ENCODE measurements at regions not wholly inside any gene's neighbourhood (a gene's known extent, or its start where the extent isn't known, plus 50 kb on each side); places are given as distances from the start of the nearest gene placed in this dataset.
"Not testable (repeated sequence)": the region's sequence is repeated elsewhere in the genome, so short reads cannot be mapped to it uniquely, and the experiment has no call there.

DNA sequence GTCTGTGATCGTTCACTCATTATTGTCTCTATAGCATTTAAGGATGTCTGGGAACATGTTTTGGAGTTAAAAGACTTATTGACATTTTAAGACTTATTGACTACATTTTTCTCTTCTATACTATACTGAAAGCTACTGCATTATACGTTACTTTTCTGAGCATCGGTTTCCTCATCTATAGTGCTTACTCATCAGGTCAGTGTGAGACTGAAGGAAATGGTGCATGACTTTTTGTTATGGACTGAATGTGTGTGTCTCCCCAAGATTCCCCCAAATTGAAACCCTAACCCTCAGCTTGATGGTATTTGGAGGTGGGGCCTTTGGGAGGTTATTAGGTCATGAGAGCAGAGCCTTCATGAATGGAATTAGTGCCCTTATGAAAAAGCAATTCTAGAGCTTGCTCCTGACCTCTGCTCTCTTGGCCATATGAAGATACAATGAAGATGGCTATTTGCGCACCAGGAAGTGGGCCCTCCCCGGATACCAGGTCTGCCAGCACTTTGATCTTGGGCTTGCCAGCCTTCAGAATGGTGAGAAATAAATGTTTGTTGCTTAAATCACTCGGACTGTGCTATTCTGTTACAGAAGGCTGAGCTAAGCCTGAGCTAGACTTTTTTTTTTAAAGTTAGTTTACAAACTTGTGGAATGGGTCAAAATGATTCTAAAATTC, 243.7 kb upstream of the RREB1 start:
- DNase-seq (ENCODE audit: low read depth in 4 of 4, low spot score in 1 of 4), result no peak

DNA sequence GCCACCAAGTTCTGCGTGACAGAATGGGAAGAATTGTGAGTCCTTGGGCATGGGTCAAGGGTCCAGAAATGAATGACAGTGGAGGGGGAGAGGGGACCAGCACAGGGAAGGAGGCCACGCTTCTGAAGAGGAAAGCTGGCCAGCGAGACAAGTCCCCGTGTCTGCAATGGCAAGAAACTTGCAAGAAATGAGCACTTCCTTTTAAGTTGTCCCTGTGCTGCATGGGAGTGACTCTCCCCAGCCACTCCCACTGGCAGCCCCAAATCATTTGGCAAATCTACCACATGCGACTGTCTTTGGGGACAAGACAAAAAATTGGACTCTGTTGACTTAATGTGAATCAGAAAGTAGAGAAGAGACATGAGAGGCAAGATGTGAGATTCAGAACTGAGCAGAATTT, 242.2 kb upstream of the RREB1 start:
- no peak for DNase-seq (ENCODE audit: low read depth in 4 of 4, low spot score in 1 of 4)

DNA sequence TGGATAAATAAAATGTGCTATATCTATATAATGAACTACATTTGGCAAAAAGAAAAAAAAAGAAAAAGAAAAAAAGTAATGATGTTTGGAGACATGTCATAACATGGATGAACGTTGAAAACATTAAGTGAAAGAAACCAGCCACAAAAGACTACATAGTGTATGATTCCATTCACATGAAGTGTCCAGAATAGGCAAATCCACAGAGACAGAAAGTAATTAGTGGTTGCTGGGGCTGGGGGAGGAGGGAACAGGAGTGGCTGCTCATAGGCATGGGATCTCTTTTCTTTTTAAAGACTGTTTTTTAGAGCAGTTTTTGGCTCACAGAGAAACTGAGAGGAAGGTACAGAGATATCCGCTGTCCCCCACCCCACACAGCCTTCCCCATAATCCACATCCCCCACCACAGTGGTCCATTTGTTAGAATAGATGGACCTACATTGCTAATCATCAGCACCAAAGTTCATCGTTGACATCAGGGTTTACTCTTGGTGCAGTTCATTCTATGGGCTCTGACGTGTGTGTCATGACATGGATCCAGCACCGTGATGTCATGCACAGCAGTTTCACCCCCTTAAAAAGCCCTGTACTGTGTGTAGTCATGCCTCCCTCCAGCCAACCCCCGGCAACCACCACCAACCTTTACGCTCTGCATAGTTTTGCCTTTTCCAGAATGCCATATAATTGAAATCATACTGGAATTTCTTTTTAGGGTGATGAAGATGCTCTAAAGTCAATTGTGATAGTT, 240.9 kb upstream of the RREB1 start:
- DNase-seq (ENCODE audit: low read depth in 4 of 4, low spot score in 1 of 4), result no peak

DNA sequence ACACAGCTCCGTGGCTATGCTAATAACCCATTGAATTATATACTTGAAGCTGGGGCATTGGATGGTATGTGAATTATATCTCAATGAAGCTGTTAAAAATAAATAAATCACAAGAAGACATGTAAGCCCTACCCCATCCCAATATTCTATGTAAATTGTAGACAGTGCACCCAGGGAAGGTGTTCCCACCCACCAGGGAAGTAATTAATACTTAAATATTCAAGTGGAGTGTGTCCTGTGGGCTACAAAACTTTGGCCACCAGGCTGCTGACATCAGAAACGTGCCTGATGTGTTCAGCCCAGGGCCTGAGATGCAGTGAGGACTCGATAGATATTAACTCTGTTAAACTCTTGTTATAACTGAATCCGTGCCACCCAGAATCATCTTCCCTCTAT, 240.4 kb upstream of the RREB1 start:
- DNase-seq (ENCODE audit: low read depth in 4 of 4, low spot score in 1 of 4), result no peak

DNA sequence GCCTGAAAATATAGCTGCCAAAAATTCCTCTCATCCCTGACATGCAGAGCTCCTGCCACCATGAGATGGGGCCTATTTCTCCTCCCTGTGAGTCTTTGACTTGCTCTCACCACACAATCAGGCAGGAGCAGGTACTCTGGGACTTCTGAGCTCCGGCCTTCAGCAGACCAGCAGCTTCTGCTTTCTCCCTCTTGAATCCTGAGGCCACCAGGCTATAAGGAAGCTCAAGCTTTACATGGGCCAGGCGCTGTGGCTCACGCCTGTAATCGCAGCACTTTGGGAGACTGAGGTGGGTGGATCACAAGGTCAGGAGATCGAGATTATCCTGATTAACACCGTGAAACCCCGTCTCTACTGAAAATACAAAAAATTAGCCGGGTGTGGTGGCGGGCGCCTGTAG, 238.7 kb upstream of the RREB1 start:
- DNase-seq (ENCODE audit: low read depth in 4 of 4, low spot score in 1 of 4), result no peak

DNA sequence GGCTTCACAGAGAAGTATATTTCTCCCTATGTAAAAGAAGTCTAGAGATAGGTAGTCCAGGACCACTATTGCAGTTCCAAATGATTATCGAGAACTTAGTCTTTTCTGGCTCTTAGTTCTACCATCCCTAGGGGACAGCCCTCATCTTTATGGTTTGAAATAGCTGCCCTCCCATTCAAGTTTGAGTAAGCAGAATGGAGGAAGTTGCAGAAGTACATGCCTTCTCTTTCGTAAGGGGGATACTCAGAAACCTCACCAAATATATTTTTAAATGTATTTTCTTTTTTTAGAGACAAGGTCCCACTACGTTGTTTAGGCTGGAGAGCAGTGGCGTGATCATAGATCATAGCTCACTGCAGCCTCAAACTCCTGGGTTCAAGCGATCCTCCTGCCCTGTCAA, 236.8 kb upstream of the RREB1 start:
- no peak for DNase-seq (ENCODE audit: low read depth in 4 of 4, low spot score in 1 of 4)

DNA sequence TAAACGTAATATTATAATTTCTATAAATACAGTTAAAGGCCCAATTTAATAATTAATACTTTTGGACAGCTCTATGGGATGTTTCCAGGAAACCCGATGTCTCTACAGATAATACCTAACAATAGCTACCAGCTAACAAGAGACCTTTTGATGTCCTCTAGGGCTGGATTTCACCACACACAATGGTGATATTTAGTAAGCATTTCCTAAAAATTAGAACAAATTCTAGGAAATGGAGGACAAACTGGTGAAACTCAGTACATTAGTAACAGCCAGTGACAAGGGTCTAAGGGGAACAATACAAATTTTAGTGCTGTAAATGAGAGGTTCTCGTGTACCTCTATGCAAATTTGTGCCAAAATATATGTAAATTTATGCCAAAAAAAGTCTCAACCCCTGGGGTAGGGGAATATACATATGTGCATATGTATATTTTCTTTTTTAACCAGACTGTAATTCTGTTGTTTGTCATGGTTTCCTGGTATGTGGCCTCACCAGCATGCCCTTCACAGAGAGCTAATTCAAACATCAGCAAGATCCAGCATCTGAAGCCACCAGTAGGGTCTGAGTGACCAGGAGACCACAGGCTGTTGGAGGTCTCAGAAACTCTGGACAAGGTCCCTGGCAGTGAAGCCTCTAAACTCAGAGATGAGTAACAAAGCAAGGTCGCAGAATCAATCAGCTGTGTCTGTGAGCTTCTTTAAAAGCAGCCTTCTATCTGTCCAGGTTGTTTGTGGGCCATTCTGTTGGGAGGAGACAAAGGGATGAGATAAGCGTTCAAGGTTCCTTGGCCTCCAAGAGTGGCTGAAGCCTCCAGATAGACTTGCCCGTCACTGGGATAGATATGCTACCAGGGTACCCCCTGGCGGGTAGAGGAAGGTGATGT, 235.1 kb upstream of the RREB1 start:
- DNase-seq (ENCODE audit: low read depth in 4 of 4, low spot score in 1 of 4), result no peak

DNA sequence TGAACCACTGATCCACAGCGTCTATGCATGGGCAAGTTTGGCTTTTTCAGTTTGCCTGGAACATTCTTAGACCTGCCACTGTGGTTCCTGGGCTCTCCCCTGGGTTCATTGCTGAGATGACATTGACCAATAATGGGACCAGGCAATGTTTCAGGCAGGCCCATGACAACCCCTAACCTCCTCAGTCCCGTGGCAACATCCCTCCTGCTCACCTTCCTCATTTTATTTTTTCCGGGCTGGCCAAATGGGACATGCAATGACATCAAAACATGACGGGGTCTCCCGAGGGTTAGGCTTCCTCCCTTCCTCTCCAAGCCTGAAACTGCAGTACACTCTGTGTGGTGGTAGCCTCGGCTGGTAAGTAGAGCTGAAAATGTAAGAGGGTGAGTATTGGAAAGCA, 234.0 kb upstream of the RREB1 start:
- DNase-seq (ENCODE audit: low read depth in 4 of 4, low spot score in 1 of 4), result no peak

DNA sequence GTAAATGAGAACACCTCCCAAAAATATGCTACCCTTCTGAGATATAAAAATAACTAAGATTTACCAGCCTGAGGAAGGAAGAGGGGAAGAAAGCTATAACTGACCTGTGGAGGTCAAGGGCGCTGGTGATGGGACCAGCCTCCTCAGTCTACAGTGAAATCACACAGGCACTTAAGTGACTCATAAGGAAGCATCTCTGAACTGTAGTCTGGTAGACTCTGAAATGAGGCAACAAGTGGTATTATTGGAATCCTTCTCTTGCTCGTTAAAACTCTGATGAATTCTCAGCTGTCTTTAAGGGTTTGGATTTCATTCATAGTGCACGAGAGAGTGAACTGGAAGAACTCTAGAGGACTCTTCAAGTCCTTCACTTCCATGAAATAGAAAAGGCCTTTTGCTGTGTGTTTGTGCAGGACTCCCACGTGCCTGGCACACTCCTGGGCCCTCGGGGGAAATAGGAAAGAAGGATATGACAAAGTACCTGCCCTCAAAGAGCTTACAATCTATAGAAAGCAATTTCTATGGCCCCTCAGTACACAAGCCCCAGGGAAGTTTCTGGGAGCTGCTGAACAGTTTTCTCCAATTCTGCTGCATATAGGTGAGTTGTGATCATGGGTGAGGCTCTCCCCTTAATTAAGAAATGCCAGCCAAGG, 231.8 kb upstream of the RREB1 start:
- DNase-seq (ENCODE audit: low read depth in 4 of 4, low spot score in 1 of 4), result no peak

DNA sequence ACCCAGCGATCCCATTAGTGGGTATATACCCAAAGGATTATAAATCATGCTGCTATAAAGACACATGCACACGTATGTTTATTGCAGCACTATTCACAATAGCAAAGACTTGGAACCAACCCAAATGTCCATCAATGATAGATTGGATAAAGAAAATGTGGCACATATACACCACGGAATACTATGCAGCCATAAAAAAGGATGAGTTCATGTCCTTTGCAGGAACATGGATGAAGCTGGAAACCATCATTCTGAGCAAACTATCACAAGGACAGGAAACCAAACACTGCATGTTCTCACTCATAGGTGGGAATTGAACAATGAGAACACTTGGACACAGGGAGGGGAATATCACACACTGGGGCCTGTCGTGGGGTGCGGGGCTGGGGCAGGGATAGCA, 230.0 kb upstream of the RREB1 start:
- not testable (repeated sequence) for DNase-seq (ENCODE audit: low read depth in 4 of 4, low spot score in 1 of 4)

DNA sequence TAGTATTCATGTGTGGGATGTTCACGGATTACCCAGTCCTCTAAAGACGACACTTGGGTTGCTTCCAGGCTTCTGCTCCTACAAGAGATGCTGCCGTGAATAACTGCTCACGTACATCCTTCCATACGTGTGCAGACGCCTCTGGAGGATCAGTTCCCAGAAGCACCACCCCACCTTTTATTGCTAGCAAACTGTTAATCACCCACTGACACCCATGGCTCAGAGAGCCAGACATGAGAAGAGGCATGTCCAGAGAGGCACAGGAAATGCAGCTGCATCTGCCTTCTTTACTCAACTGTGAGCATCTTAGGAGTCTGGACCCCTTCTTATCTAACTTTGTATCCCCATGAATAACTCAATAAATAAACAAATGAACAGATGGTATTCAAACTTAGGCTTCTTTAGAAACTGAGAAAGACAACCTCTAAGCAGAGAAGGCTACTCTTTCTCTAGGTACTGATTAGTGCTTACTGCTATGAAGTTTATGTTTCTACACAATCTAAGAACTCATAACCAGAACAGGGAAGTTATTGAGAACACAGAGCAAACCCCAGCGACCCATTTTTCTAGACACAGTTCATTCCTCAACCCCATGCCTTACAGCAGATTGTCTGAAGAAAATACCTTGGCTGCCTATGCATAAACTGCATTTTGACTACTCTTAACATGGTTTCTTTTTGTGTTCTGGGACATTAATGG, 228.7 kb upstream of the RREB1 start:
- DNase-seq (ENCODE audit: low read depth in 4 of 4, low spot score in 1 of 4), result no peak

DNA sequence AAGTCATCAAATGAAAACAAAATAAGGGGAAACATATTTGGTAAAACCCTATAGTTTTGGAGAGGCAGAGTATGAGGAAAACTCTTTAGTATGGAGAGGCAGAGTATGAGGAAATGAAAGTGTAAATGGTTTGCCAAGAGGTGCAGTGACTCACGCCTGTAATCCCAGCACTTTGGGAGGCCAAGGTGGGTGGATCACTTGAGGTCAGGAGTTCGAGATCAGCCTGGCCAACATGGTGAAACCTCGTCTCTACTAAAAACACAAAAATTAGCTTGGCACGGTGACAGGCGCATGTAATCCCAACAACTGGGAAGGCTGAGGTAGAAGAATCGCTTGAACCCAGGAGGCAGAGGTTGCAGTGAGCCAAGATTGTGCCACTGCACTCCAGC, 228.2 kb upstream of the RREB1 start:
- DNase-seq (ENCODE audit: low read depth in 4 of 4, low spot score in 1 of 4), result not testable (repeated sequence)

DNA sequence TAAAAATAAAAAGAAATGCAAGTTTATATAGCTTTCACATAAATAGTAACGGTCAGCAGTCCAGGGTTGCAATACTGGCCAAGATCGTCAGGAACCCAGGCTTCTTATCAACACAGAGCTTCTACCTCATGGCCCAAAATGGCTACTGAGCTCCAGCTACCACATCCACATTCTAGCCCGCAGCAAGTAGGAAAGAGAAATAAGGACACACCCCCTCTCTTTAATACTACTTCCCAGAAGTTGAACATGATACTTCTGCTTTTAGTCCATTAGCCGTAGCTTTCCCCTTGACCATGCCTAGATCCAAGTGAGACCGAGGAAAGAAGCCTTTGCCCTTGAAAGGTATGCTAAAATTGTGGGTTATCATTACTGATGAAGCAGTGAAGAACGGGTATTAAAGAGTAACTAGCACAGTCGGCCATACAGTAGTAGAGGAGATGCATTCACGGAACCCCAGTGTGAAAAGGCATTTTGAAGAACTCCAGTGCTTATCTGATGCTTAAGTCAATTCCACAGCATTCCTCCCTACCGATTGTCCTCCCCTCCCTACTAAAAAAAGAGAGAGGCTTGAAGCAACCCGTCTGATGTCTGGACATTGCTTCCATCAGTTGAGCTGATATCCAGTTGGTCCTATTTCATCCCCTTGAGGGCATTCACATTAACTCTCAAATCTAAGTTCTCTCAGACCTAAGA, 226.9 kb upstream of the RREB1 start:
- DNase-seq (ENCODE audit: low read depth in 4 of 4, low spot score in 1 of 4), result no peak

DNA sequence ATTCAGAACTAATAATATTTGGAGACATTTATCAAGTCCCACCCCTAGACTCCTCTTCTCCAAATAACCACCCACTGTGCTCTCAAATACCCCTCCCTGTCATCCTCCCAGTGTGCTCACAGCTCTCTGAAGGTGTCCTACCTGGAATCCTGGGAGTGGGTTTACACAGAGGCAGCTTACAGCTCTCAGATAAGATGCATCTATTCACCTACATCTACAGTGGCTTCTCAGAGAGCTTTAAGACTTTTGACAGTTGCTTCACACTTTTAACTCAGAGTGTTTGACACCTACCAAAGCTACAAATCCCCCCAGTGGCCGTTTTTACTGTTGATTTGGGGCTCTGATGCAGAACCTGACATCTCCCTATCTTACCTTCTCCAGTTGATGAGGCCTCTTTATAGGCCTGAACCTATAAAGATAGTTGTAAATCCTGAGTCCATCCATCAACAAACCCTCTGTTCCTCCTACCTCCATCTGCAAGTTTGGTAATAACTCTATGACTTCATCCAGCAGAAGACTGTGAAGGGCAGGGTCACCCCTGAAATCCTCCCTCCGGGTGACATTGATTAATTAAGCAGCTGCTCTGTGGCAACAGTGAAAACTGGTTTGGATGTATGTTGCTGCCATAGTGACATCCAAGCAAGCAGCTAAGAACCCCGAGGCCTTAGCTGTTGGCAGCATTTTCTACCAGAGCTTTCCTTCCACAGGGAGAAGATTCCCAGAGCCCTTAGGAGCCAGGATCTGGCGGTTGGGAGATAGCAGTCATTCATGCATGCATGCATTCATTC, 226.1 kb upstream of the RREB1 start:
- DNase-seq (ENCODE audit: low read depth in 4 of 4, low spot score in 1 of 4), result no peak

DNA sequence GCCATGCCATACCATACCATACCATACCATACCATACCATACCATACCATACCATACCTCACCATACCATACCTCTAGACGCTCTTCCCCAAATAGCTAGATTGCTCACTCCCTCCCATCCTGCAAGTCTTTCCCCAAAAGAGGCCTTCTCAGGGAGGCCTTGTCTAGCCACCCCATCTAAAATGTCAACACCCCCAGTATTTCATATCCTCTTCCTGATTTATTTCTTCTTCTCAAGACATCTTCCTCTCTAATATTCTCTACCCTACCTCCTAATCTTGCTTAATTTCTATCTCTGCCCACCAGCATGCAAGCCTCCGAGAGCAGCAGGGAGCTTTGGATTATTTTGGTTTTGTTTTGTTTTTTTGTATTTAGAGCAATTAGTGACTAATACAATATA, 225.2 kb upstream of the RREB1 start:
- no peak for DNase-seq (ENCODE audit: low read depth in 4 of 4, low spot score in 1 of 4)

DNA sequence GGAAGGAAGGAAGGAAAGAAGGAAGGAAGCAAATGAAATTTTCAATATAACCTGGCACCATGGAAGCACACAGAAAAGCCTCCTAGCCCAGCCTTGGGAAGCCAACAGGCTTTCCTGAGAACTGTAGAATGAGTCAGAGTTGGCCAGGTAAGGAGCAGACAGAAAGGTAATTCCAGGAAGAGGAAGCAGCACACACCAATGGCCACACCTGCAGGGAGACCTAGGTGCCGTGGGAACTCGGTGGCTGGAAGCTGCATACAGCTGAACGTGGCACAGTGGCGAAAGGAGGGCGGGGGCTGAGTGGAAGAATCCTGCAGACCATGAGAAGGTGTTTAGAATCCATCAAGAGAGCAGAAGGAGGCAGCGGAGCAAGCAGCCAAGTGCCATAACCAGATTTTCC, 224.8 kb upstream of the RREB1 start:
- no peak for DNase-seq (ENCODE audit: low read depth in 4 of 4, low spot score in 1 of 4)

DNA sequence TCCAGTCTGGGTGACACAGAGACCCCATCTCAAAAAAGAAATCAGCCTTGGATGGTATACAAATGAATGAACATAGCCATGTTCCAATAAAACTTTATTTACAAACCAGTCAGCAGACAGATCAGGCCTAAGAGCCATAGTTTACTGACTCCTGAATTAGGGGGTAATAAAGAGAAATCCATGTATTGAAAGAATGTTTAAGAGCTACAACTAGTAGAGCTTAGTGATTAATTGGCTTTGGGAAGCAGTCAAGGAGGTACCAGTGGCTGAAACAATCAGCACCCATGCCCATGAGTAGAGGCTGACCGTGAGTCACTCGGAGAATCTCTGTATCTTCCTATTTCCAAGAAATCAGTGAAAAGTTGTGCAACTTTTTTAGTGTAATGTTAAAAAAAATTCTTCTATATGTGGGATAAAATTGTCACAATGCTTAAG, 223.6 kb upstream of the RREB1 start:
- DNase-seq (ENCODE audit: low read depth in 4 of 4, low spot score in 1 of 4), result no peak

DNA sequence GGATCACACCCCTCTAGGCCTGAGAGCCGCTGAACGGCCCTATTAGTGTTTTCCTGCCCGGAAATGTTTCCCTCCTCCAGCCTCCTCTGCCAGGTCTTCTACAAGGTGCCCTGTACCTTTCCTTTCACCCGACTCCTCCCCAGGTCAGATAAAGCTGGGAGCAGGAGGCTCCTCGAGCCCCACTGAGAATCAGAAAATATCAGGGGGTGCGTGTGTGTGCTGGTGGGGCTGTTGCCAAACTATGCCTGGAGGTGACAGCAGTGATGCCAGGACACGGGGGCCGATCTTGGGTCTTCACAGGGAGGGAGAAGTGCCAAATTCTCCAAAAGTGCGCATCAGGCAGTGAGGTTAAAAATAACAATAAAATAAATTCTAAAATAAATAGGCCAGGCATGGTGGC, 222.8 kb upstream of the RREB1 start:
- DNase-seq (ENCODE audit: low read depth in 4 of 4, low spot score in 1 of 4), result no peak

DNA sequence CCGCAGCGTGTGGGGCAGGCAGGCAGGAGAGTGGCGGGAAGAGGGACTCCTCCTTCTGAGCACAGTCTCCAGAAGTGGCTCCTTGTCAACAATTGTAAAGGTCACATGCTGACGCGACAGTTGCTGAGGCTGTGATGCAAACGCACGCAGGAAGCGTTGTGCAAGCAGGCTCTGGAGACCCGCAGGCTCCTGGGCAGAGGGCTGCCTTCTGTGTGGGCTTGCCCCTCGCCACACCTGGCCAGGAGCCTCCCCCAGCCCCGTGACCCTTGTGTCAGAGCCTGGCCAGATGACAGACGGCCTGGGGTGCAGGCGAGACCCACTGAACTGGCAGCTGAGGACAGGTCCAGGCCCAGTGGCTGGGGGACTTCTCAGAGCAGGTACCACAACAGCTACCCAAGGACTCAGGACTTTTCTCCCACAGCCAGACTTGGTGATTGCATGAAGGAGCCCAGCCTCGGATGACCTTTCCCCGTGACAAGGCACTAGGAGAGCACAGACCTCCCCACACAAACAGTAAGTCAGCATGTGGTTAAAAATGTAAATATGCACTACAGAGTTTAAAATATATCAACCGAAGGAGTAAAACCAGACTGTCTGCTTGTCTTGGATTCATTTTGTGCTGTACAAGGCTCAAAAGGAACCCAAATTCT, 222.1 kb upstream of the RREB1 start:
- DNase-seq (ENCODE audit: low read depth in 4 of 4, low spot score in 1 of 4), result no peak
